ENCODE measurements at regions not wholly inside any gene's neighbourhood (a gene's known extent, or its start where the extent isn't known, plus 50 kb on each side); places are given as distances from the start of the nearest gene placed in this dataset.

- no peak for TF ChIP-seq CTCF (IDR thresholded peaks at IDR 0.05)
- TF ChIP-seq POLR2A (IDR thresholded peaks at IDR 0.05), result no peak
Measured at GRCh38 chr2:368386-368785, 80.5 kb upstream of the ALKAL2 start.
